Cardiac fibroblast (primary cell): ENCODE measurements at regions not wholly inside any gene's neighbourhood (a gene's known extent, or its start where the extent isn't known, plus 50 kb on each side); places are given as distances from the start of the nearest gene placed in this dataset.

Source experiments
- DNase-seq, 2 donors: peaks; one replicate each; pipeline versions ENCODE4 v3.0.0 to v3.0.0-alpha.2; 2010; ENCODE audit warnings: low read depth in 2 of 2
- H3K4me3 ChIP-seq, 2 donors: replicated peaks in 1 of 2; 1 replicate in 1 of 2; 2 replicates in 1 of 2; pipeline ENCODE4 v1.5.1; 2011; ENCODE audit warnings: low read depth in 2 of 2, low read length in 2 of 2, mild to moderate bottlenecking in 2 of 2, moderate library complexity in 1 of 2
- CTCF ChIP-seq: IDR thresholded peaks from one replicate; pipeline ENCODE4 v1.5.1; 2011; ENCODE audit warnings: low read depth, mild to moderate bottlenecking, low read length, inconsistent platforms

GRCh38 chr1:187237542-187237941, 408.8 kb downstream of the PLA2G4A start:
- DNase-seq, result no peak
- no peak overlapping the region for H3K4me3 ChIP-seq
- no peak for TF ChIP-seq CTCF

GRCh38 chr1:187241971-187242370, 413.2 kb downstream of the PLA2G4A start:
- no peak for TF ChIP-seq CTCF
- no peak for DNase-seq
- no peak overlapping the region for H3K4me3 ChIP-seq

GRCh38 chr1:187244623-187245022, 415.9 kb downstream of the PLA2G4A start:
- DNase-seq, result peak in 1 of 2 donors; percentile 13
- TF ChIP-seq CTCF, result no peak
- H3K4me3 ChIP-seq, result no peak overlapping the region

- no peak for TF ChIP-seq CTCF
- H3K4me3 ChIP-seq, result no peak overlapping the region
- DNase-seq, result no peak
Observed at GRCh38 chr1:187245201-187245600, 416.5 kb downstream of the PLA2G4A start.

- TF ChIP-seq CTCF, result no peak
- H3K4me3 ChIP-seq, result no peak overlapping the region
- DNase-seq, result no peak
Observed at GRCh38 chr1:187249196-187249595, 420.4 kb downstream of the PLA2G4A start.

- no peak for DNase-seq
- no peak overlapping the region for H3K4me3 ChIP-seq
- TF ChIP-seq CTCF, result no peak
Observed at GRCh38 chr1:187252923-187253322, 424.2 kb downstream of the PLA2G4A start.

- no peak for DNase-seq
- no peak overlapping the region for H3K4me3 ChIP-seq
- no peak for TF ChIP-seq CTCF
Observed at GRCh38 chr1:187257476-187257875, 428.7 kb downstream of the PLA2G4A start.
